Activated effector memory CD4-positive, alpha-beta T cell treated with Interleukin-2 at 50 U/mL for 16 hours (primary cell): ENCODE measurements at regions not wholly inside any gene's neighbourhood (a gene's known extent, or its start where the extent isn't known, plus 50 kb on each side); places are given as distances from the start of the nearest gene placed in this dataset.

ENCODE experiments used
- DNase-seq: peaks from one replicate; pipeline ENCODE4 v3.0.0-alpha.2; 2020

DNA sequence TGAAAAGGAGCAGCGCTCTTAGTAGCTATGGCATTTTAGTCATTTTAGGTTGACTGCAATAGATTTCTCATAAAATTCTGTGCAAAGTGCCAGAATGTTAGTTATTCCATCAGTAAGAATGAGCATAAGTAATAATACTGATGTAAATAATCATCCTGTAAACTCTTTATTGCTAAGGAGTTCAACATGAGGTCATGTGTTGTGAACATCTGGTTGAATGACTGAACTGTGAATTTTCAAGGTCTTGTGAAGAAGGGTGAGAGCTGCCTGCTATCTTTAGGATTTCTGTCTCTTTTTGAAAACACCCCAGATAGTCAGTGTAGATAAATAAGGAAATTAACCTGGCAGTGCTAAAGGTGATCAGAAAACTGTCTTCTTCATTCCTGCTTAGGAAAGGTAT lies 333.4 kb upstream of the TBC1D5 start:
- DNase-seq, result no peak

DNA sequence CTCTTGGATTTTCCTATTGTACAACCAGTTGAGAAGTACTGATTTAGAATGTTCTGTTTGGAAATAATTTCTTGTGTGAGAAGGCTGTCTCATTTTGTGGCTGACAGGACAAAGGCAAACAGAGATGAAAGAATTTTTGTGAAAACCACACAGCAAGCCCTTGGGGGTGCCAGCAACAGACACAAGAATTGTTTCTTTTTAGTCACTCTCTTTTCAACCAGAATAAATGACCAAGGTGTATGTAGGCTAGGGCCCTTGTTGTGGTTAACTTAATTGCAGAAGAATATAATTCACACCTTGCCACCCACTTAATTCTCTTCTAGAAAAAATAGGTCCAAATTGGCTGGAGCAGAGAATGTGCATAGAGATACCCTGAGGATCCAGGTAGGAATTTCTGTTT lies 329.4 kb upstream of the TBC1D5 start:
- no peak for DNase-seq

DNA sequence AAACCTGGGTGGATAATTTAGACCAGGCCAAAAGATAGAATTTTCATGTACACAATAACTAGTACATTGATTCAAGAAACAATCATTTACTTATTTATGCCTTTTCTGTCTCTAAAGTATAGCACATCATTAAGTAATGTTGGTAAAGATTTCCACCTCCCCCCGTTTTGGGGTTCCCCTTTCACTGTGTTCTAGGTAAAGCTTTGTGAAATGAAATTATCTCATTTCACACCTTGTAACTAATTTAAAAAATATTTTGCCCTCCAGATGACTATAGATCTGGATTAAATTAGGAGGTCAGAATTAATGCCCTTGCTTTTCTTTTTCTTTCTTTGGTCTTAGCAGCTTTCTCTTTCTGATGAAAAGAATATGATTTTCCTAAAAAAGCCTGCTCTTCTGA lies 328.5 kb upstream of the TBC1D5 start:
- no peak for DNase-seq

DNA sequence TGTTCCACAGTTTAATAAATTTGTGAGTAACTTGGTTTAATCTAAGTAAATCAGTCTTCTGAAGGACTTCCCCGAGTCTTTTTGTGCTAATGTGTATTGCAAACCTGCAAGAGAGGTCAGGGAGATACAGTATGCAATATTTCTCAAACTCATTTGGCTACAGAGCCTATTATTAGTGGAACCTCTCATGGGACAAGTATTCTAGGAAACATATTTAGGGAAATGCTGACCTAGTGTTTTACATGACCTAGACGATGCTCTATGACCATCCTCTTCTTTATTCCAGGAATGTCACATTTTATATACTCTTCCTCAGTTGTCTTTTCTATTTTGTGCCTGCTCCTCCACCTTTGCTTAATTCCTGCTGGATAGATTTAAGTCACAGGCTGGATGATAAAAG lies 327.8 kb upstream of the TBC1D5 start:
- no peak for DNase-seq

DNA sequence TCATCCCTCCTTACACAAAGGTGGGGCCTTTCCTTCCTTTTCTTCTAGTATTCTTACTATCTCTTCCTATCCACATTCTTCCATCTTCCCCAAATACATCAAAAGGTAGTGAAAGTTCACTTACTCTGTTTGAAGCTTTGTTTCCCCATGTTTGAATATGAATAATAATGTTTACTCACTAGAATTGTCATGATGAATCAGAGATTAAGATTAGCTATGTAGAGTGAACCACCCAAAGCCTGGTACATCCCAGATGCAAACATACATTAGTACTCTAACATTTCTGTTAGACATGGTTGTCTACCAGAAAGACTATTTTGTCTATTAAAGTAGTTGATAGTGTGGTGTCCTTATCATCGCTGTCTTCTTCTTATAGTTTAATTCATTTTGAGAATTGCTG lies 327.1 kb upstream of the TBC1D5 start:
- no peak for DNase-seq

DNA sequence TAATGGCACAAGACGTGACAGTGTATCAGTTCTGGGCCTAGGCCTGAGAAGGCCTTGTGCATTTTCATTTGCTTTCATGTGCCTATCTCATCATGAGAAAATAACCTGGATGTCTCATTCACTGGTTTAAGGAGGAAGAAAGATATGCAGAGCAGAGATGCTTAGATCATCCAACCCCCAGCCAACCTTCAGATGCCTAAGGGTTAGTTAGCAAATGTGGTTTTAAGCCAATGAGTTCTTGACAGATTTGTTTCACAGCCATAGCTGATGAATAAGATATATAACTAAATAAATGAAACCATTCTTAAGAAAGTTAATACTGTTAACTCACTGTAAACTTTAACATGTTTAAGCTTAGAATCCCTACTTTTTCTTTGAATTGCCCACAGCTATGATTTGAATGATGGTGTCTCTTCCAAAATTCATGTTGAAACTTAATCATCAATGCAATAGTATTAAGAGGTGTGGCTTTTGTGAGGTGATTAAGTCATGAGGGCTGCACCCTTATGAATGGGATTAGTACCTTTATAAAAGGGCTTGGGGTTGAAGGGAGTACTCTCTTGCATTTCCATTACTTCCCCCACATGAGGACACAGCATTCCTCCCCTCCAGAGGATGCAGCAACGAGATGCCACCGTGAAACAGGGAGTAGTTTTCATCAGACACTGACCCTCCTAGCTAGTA lies 324.6 kb upstream of the TBC1D5 start:
- no peak for DNase-seq

DNA sequence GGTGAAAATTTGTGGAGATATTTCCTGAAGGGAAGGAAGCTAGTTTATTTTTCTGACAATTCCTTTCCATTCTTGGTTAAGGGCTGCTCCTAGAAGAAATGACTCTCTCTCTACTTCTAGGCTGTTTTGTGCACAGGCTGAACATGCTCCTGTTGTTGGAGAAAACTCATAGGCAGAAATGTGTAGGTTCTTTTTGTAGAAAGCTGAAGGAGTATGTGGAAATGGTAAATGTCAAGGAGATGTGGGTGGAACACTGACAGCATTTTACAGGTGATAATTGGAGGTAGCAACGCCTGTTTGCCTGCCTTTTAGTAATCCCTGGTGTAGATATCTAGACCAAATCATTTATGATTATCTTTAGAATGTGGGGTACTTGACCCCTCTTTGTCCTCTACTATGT lies 322.2 kb upstream of the TBC1D5 start:
- no peak for DNase-seq

DNA sequence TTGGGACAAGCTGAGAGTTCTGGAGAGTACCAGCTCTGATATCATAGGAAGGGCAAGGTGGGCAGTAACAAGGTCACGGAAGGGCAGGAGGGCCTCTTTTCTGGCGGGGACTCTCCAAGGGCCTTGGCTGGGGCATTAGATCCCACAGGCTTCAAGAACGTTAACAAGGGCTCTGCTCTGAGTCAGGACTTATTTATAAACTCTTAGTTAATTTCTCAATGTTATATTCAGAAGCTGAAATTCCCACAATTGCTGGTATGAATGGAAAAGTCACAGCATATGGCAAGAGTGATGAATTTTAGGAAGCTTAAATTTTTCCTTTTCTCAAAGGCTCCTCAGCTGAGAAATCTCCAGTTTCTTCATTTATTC lies 320.2 kb upstream of the TBC1D5 start:
- no peak for DNase-seq

DNA sequence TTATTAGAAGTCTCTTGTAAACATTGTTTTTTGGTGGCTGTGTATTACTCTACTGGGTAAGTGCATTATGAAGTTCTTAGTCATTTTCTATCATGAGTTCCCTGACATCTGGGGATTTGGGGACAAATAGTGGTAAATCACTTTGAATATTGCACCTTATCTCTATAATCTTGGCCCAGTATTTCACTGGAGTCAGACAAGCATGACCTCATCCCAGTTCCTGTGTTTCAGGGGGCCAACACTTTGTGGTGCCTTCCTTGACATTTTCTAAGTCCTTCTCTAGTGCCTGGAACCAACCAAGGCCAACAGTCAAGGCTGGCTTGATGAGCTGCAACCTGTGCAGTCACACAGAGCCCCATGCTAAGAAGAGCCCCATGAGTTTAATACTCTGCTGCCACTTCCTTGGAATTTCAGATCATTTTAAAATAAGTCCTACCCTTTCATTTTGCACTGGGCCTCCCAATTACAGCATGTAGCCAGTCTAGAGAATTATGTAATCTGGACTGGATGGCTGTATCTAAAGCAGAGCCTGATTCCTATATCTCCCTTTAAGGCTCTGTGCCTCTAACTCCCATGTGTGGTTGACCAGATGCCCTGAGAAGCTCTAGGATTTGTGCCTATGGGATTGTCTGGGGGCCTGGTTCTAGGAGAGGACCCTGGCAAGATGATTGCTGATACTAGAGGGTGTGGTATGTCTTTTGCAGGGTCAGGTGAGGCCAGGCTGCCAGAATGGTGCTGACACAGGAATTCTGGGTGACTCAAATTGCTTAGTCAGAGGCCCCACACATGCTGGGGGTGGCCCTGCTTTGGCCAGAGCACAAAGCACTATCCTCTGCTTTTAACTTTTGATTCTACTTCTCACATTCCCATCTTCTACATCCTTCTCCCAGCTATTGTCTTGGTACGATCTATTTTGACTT lies 319.6 kb upstream of the TBC1D5 start:
- no peak for DNase-seq

DNA sequence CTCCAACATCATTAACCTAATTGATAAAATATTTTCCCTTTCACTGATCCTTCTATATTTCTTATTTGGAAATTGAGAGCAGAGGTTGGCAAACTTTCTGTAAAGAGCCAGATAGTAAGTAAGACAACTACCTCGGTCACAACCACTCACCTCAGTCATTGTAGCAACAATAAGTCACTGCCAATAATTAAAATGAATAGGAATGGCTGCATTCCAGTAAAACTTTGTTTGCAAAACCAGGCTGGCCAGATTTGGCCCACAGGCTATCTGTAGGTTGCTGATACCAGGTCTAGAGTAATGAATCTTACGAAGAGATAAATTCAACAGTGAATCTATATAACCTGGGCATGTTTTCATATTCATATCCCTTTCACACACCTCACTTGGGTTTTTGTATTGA lies 316.2 kb upstream of the TBC1D5 start:
- DNase-seq, result no peak

DNA sequence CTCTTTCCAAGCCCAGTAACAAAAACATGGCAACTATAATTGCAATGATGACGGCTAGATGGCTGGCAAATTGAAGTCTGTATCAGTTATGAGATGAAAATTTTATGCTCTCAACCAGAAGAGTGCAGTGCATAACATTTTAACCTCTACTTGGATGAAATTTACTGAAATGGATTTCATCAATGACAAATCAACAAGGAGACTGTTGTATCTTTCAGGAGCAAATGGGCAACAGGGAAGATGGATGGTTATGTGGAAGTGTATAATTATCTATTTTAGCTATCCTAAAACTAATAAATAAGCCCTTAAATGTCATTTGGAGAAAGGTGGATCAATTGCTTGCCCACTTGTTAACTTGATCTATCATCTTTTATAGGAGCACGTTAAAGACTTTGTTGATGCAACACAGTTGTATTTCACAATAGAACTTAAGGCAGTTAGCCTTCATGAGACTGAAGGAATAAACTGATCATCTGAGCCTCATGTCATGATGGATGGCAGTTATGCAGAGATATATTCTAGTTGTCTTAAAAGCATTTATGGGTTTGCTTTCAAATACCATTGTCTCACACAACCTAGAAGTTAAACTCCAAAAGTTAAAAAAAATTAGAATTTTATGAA lies 315.1 kb upstream of the TBC1D5 start:
- DNase-seq, result no peak

DNA sequence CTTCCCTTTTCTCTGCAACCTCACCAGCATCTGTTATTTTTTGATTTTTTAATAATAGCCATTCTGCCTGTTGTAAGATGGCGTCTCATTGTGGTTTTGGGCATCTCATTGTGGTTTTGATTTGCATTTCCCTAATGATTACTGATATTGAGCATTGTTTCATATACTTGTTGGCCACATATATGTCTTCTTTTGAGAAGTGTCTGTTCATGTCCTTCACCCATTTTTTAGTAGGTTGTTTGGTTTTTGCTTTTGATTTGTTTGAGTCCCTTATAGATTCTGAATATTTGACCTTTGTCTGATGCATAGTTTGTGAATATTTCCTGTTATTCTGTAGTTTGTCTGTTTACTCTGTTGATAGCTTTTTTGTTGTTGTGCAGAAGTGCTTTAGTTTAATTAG lies 312.2 kb upstream of the TBC1D5 start:
- DNase-seq, result no peak

DNA sequence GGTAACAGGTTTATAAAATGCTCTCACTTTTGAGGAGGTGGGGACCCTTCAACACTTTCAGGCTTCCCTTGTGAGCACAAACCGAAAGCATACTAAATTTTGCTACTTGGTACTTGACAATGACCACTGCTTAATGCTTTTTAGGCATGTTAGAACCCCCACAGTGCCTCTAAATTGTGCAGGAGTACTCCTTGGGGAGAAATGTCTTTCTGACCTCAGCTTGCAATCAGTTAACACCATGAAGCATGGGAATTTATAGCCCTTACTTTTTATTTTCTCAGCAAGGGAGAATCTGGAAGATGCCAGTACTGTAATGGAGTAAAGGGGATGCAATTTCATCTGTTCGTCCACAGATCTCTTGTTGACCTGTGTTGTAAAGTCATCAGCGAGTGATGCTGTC lies 308.9 kb upstream of the TBC1D5 start:
- no peak for DNase-seq

DNA sequence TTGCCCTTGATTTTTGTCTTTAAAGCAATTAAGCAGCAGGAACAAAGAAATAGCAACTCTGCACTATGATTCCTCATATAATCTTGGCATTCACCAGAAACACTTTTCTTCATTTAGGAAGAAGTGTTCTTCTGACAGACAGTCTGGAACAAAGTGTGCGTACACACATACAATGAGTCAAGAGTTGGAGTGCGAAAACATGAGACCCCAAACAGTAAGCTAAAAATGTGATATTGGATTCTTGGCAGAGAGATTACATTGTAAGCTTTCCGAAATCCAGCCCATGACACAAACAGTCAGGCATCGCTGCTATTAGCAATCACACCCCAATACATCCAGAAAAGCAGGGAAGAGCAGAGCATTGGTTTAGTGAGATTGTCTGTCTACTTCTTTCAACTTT lies 306.7 kb upstream of the TBC1D5 start:
- no peak for DNase-seq

DNA sequence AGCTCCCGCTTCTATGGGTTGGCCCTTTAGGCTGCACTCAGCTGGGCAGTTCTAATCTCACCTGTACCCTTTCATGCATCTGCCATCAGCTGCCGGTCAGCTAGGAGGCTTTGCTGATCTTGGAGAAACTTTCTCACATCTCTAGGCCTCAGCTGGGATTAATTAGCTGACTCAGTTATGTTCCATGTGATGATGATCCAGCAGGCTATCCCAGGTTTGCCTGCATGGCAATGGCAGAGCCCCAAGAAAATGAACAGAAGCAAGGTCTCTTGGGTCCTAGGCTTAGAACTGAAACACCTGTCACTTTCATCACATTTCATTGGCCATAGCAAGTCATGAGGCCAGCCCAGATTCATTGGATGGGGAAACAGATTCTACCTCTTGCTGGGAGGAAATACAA lies 304.6 kb upstream of the TBC1D5 start:
- DNase-seq, result no peak

DNA sequence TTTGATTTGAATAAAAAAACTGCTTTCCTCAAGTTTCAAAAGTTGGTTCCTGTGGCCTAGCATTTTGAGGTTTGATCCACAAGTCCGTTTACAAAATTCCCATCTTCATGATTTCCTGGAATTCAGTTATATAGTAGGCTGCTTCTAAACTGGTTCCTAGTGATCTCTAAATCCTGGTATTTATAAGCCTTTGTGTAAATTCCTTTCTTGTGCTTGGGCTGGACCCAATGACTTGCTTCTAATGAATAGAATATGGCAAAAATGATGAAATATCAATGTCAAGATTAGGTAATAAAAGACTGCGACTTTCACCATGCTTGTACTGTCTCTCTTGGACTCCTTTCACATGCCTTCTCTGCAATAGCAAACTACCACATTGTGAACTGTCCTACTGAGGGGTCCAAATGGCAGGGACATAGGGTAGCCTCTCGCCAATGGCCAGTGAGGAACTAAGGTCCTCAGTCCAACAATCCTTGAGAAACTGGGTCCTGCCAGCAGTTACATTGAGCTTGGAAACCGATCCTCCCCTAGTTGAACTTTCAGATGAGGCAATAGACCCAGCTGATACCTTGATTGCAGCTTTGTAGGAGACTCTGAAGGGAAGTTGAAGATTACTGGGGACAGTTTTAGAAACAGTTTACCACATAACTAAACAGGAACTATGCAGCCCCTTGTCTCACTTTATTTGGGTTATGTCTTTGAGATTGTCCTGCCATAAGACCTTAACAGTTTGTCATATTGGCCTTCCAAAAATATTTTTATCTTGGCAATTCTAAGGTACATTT lies 303.9 kb upstream of the TBC1D5 start:
- no peak for DNase-seq

DNA sequence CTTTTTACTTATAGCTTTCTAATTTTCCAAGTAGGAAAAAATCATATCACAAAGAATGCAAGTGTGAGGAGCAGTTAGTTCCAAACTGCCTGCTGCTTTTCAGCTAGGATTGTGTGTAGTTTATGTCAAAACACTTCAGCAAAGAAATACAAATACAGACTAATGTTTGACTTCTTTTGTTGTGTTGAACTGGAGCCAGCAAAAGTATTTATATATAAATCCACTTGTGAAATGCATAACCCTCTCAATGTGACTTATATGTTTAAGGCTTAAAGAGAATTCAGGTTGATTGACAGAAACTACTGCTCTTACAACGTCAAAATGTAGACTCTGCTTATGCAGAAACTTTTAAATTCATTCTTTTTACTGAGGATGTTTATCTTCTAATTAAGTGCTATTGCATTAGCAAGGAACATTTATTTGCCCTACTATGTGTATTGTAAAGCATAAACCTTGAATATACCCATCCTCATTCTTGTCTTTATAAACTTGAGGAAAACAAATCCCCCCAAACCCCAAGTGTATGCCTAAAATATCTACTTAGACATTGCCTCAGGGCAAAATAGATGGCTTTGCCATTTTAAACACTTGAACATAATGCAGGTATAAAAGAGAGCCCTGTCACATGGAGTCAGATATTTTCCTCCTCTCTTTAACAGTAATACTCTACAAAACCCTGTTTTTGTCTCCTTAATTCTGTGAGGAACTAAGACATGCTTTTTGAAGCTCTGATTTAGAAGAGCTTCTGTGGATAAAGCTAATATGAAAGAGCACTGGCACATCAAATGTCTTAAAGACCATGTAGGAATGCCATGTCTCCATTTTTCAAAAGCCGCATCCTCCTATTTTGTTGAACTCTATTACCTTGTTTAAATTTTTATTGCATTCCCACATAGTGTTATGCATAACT lies 302.8 kb upstream of the TBC1D5 start:
- no peak for DNase-seq

DNA sequence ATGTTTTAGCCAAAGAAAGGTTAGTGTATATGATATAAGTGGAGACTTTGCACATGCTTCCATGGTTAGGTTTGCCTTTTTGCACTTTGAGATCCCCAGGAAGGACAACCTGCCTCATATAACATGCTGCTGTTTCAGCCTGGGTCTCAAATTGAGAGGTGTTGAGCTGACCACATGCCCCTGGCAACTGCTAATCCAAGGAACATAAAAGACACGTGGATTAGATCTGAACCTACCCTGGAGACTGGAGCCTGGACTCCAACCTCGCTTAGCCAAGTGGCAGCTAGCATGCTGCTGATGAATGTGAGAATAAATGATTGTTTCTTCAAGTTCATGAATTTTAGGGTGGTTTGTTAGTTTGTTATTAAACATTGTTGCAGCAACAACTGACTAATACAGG lies 301.8 kb upstream of the TBC1D5 start:
- DNase-seq, result no peak

DNA sequence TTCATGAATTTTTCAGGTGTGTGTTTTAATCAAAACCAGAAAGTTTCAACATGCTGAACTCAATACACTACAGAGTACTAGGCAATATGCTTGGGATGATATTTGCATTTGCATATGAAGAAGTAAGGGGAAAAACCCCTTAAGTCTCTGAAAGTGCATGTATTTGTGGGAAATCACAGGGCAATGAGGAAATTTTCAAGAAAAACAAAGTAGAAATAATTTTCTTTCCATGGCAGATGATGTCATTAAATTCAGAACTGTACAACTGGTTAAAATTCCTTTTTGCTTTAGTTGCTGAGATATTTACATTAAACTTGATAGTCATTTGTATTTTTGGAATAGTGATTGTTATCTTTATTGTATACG lies 294.0 kb upstream of the TBC1D5 start:
- no peak for DNase-seq

DNA sequence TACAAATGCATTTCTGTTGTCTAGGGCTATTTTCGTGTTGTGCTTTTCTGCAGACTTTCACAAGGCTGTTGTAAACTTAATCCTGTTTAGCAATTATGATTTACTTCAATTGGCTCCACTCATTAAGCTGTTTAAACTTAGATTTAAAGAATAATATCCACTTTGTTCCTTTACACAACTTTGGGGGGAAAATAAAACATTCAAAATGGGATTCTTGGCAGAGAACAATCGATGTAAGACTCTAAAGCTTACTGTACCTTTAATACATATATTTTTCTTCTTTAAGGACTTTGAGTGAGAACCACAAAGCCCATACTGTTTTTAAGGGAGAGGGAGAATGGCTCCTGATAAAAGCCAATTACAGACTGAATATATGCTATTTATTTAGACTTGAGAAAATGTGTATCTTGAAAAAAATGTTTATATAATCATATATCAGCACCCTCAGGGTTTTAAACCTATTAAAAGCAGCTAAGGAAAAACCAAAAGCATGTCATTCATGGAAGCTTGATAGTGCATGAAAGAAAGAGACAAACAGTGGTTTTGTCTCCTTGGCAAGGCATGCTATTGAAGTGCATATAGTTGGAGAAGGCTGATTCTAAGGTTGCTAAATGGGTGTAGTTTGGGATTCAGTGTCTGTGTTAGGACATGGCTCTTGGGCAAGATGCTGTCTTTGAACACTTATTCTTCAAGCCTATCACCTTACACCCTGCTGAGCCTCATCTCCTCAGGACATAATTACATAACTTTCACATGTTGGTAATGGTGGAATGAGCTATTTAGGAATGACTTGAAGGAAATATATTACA lies 293.4 kb upstream of the TBC1D5 start:
- no peak for DNase-seq

DNA sequence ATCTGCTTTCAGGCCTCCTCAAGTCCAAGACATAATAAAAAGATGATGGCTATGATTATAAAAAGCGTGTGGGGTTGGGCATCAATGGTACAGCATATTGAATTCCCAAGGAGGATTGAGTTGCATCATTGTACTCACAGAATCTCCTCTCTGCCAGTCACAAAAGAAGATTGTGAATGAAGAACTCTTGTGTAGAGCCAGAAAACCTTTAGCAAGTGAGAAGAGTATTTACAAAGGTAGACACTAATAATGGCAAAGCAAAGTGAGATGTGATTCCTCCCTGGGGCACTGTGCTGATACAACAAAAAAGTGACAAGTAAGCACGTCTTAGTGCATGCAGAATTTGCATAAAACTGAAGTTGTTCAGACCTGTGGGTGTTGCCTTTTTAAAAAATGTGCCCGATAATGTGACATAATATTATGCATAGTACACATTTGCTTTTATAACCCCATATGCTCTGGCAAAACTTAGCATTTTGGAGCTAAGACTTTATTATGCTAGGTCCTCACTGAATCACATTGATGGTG lies 291.2 kb upstream of the TBC1D5 start:
- no peak for DNase-seq
